Heart right ventricle (tissue), 16 donors: ENCODE measurements at regions not wholly inside any gene's neighbourhood (a gene's known extent, or its start where the extent isn't known, plus 50 kb on each side); places are given as distances from the start of the nearest gene placed in this dataset.
"Not testable (repeated sequence)": the region's sequence is repeated elsewhere in the genome, so short reads cannot be mapped to it uniquely, and the experiment has no call there.

Source experiments
- ATAC-seq, 8 donors: fragments of 200-7000 bp; cut with Tn5 transposase; one replicate each; pipeline ENCODE4 v1.9.1; 2020; ENCODE audit warnings: mild to moderate bottlenecking in 8 of 8, moderate library complexity in 8 of 8, moderate number of reproducible peaks in 1 of 8
- DNase-seq, 2 donors: peaks; one replicate each; pipeline ENCODE4 v3.0.0-alpha.2; 2020
- H3K27ac ChIP-seq, 10 donors: fragments of 200-600 bp; sonication (generic) in 2 of 10; one replicate each; pipeline versions ENCODE4 v1.5.0 to v1.8.0; 2020 to 2022; ENCODE audit warnings: mild to moderate bottlenecking in 3 of 10
- H3K27me3 ChIP-seq, 7 donors: fragments of 200-600 bp; one replicate each; pipeline ENCODE4 v1.8.0; 2021 to 2022; ENCODE audit warnings: mild to moderate bottlenecking in 2 of 7
- H3K36me3 ChIP-seq, 9 donors: fragments of 200-600 bp; sonication (generic) in 1 of 9; one replicate each; pipeline versions ENCODE4 v1.5.0 to v1.8.0; 2020 to 2022; ENCODE audit warnings: mild to moderate bottlenecking in 2 of 9
- H3K4me1 ChIP-seq, 9 donors: fragments of 200-600 bp; sonication (generic) in 1 of 9; one replicate each; pipeline versions ENCODE4 v1.5.0 to v1.8.0; 2020 to 2022; ENCODE audit warnings: mild to moderate bottlenecking in 4 of 9
- H3K4me3 ChIP-seq, 10 donors: fragments of 200-600 bp; sonication (generic) in 2 of 10; one replicate each; pipeline versions ENCODE4 v1.5.0 to v1.8.0; 2020 to 2022; ENCODE audit warnings: mild to moderate bottlenecking in 7 of 10, moderate library complexity in 2 of 10
- H3K9me3 ChIP-seq, 11 donors: fragments of 200-600 bp in 10 of 11; sonication (generic) in 2 of 11; one replicate each; pipeline versions ENCODE4 v1.5.0 to v1.8.0; 2013 to 2022; ENCODE audit warnings: mild to moderate bottlenecking in 2 of 11, control low read depth in 1 of 11, moderate library complexity in 1 of 11
- WGBS, 2 donors: extraction: QIAGEN DNeasy Blood & Tissue Kit; methylation state at CpG; one replicate each; pipeline ENCODE4 v1.1.7; 2013; ENCODE audit warnings: inconsistent platforms in 1 of 2; 5-methylcytosine and 5-hydroxymethylcytosine counted together
- intact Hi-C, 10 donors: fragments of 100-400 bp; cut with DNase I; formaldehyde crosslinking; loops; one replicate each; pipeline versions ENCODE4 v1.11.1 to v1.14.2; 2022
- TF ChIP-seq, protein P1 (sequence below), 9 donors: fragments of 200-600 bp; sonication (generic) in 2 of 9; IDR thresholded peaks; one replicate each; pipeline versions ENCODE4 v1.5.0 to v1.8.0; 2021 to 2022; ENCODE audit warnings: antibody characterized with exemption in 9 of 9, mild to moderate bottlenecking in 5 of 9, moderate library complexity in 1 of 9
- donor health status: Arrhythmogenic right ventricular cardiomyopathy.
- donor health status: ischemic (EF 13 %, LVEDD 7.1; RV severe dilation, severe dysfunction).
- donor health status: healthy with polysubstance abuse.
- donor health status: DM: no; HTN: yes; CAD: no.
- donor health status: DM: no; HTN: no; CAD: no.
- donor health status: ischemic (EF 25% LVEDD 6.9; RV normal size, moderate dysfunction).
- donor health status: ischemic (EF 25% LVEDD 5.7; RV mildly dilated, moderate dysfunction).
- donor health status: healthy.
- donor health status: DM: yes; HTN: yes; CAD: no.
- donor health status: Ischemic cardiomyopathy.
- donor health status: ischemic (EF 35%, LVEDD 5.7; RV mildly dilated, moderate dysfunction).
- donor health status: nonischemic (EF 11% LVEDD 7.7; RV severe dilation, severe dysfunction).
- donor health status: DM: yes; HTN: yes; CAD: no.
- donor health status: PGD.
- donor health status: ischemic (EF 29% LVEDD 5.4; RV normal size, mild dysfunction).
- donor health status: nonischemic (EF 23%, LVEDD 6.1; RV moderate dilation, normal function).

- TF ChIP-seq, protein P1, sequence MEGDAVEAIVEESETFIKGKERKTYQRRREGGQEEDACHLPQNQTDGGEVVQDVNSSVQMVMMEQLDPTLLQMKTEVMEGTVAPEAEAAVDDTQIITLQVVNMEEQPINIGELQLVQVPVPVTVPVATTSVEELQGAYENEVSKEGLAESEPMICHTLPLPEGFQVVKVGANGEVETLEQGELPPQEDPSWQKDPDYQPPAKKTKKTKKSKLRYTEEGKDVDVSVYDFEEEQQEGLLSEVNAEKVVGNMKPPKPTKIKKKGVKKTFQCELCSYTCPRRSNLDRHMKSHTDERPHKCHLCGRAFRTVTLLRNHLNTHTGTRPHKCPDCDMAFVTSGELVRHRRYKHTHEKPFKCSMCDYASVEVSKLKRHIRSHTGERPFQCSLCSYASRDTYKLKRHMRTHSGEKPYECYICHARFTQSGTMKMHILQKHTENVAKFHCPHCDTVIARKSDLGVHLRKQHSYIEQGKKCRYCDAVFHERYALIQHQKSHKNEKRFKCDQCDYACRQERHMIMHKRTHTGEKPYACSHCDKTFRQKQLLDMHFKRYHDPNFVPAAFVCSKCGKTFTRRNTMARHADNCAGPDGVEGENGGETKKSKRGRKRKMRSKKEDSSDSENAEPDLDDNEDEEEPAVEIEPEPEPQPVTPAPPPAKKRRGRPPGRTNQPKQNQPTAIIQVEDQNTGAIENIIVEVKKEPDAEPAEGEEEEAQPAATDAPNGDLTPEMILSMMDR (IDR thresholded peaks at IDR 0.05), result no peak
- ATAC-seq, result peak in 1 of 8 donors; percentile 47
- no peak overlapping the region for H3K27ac ChIP-seq
These were observed 82.3 kb downstream of the MAGEE1 start for GRCh38 chrX:76509775-76510174.

DNA sequence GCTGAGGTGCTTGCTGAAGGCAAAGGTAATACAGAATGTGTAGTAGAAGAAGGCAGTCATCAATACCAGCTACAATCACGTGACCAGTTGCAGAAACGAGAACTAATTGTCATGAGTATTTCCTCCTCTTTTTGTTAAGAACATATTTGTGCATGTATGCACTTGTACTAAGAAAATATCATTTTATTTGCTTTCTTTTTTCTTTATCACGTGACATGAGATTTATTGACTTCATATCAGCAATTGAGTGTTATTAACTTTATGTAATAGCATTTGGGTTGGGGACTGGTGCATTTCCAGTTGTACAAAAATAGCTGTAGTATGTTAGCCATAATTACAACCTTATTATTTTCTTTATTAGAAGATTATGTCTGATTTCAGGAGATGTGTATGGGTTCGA lies 90.0 kb downstream of the MAGEE1 start:
- ATAC-seq (no peak), DNase-seq (no peak)
- H3K27ac ChIP-seq, result no peak overlapping the region
- no peaks in the 10 kb centered on the region for H3K36me3 ChIP-seq
- no peaks in the 10 kb centered on the region for H3K27me3 ChIP-seq
- H3K9me3 ChIP-seq, result peaks cover 0 to 15% (median 0%) of the 10 kb centered on the region in 11 donors
- no peaks in the 10 kb centered on the region for H3K4me1 ChIP-seq
- intact Hi-C loops, result no loop called here
- no peak overlapping the region for H3K4me3 ChIP-seq
- TF ChIP-seq, protein P1 (IDR thresholded peaks at IDR 0.05), result no peak
- 50 to 53% methylated on average over 4 of the region's 4 CpGs for WGBS, 2 donors

More at GRCh38 chrX:76509775-76510174, 82.3 kb downstream of the MAGEE1 start:
- no peaks in the 10 kb centered on the region for H3K9me3 ChIP-seq
- no peak for DNase-seq
- peaks cover 0 to 7% (median 0%) of the 10 kb centered on the region in 7 donors for H3K27me3 ChIP-seq
- no peaks in the 10 kb centered on the region for H3K4me1 ChIP-seq
- intact Hi-C loops, result no loop called here
- H3K36me3 ChIP-seq, result no peaks in the 10 kb centered on the region
- H3K4me3 ChIP-seq, result no peak overlapping the region

- H3K9me3 ChIP-seq, result peaks cover 0 to 34% (median 0%) of the 10 kb centered on the region in 11 donors
- 88 to 90% methylated on average over 23 of the region's 23 CpGs for WGBS, 2 donors
- DNase-seq (no peak), ATAC-seq (no peak)
- H3K4me1 ChIP-seq, result no peaks in the 10 kb centered on the region
- H3K36me3 ChIP-seq, result no peaks in the 10 kb centered on the region
- TF ChIP-seq, protein P1 (IDR thresholded peaks at IDR 0.05), result no peak
- intact Hi-C loops, result no loop called here
- no peaks in the 10 kb centered on the region for H3K27me3 ChIP-seq
- no peak overlapping the region for H3K4me3 ChIP-seq
- H3K27ac ChIP-seq, result no peak overlapping the region
These were observed 93.0 kb downstream of the MAGEE1 start for GRCh38 chrX:76520273-76521054.

DNA sequence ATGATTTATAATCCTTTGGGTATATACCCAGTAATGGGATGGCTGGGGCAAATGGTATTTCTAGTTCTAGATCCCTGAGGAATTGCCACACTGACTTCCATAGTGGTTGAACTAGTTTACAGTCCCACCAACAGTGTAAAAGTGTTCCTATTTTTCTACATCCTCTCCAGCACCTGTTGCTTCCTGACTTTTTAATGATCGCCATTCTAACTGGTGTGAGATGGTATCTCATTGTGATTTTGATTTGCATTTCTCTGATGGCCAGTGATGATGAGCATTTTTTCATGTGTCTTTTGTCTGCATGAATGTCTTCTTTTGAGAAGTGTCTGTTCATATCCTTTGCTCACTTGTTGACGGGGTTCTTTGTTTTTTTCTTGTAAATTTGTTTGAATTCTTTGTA lies 108.2 kb downstream of the MAGEE1 start:
- H3K36me3 ChIP-seq, DNase-seq, intact Hi-C loops, H3K27ac ChIP-seq, ATAC-seq, H3K4me3 ChIP-seq, H3K27me3 ChIP-seq, H3K4me1 ChIP-seq: not testable (repeated sequence)
- H3K9me3 ChIP-seq, result peaks cover 0 to 21% (median 0%) of the 10 kb centered on the region in 11 donors
- 70 to 91% methylated on average over 1 to 2 of the region's 2 CpGs for WGBS, 2 donors

DNA sequence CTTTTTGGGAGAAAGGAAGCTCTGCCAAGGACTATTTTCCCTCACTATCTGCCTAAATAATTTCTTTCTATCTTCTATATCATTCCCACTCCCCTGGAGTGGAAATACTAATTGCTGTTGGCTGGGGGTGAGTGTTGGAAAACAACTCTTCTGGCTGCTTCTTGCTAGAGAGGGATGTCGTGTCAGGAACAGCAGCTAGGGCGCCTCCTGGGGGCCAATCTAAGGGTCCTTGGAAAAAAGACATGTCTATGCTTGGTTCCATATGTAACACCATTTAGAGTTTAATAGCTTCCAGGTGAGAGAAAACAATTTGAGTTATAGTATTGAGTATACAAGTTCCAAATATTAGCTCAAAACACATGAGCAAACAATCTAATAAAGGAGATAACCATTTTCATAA lies 111.3 kb downstream of the MAGEE1 start:
- Histone ChIP-seq H3K36me3 (no peaks in the 10 kb centered on the region), H3K4me1 (no peaks in the 10 kb centered on the region), H3K27me3 (no peaks in the 10 kb centered on the region), H3K9me3 (peaks cover 0 to 12% (median 0%) of the 10 kb centered on the region in 11 donors), H3K27ac (no peak overlapping the region), H3K4me3 (no peak overlapping the region)
- intact Hi-C loops, result no loop called here
- ATAC-seq, result no peak
- no peak for DNase-seq
- TF ChIP-seq, protein P1 (IDR thresholded peaks at IDR 0.05), result no peak
- 8 to 17% methylated on average over 2 of the region's 2 CpGs for WGBS, 2 donors

- H3K4me1 ChIP-seq, H3K4me3 ChIP-seq, ATAC-seq, DNase-seq, H3K27ac ChIP-seq, intact Hi-C loops, H3K36me3 ChIP-seq, H3K27me3 ChIP-seq, H3K9me3 ChIP-seq: not testable (repeated sequence)
These were observed 115.9 kb downstream of the MAGEE1 start for GRCh38 chrX:76543381-76543780.
